ENCODE measurements at regions not wholly inside any gene's neighbourhood (a gene's known extent, or its start where the extent isn't known, plus 50 kb on each side); places are given as distances from the start of the nearest gene placed in this dataset.

DNA sequence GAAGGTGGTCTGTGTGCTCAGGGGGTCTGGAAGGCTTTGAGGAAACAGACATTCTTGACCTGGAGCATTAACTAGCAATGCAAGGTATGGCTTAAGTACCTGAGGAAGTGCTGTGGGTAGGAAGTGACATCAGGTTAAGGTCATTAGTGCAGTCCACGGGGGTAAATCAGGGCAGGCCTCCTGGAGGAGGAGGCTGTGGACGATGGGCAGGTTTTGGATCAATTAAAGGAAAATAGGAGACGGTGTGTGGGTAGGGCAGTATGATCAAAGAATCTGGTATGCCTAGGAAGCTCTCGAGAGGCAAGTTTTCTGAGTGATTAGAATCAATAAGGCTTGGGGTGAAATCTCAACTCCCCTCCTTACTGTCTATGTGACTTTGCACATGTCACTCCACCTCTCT is 295.3 kb downstream of the AACS start:
- H3K4me1 ChIP-seq (ENCODE audit: control insufficient read depth, insufficient read depth, low read length) = no peaks in the 10 kb centered on the region
- no peak overlapping the region for H3K4me3 ChIP-seq (ENCODE audit: low read length)
- no peaks in the 10 kb centered on the region for H3K27me3 ChIP-seq (ENCODE audit: control insufficient read depth, insufficient read depth, low read length)
- no peak overlapping the region for H3K27ac ChIP-seq (ENCODE audit: low read depth, low read length)
- no peak overlapping the region for H3K9ac ChIP-seq (ENCODE audit: low read length)
- no peaks in the 10 kb centered on the region for H3K36me3 ChIP-seq (ENCODE audit: control insufficient read depth, insufficient read depth, low read length)

DNA sequence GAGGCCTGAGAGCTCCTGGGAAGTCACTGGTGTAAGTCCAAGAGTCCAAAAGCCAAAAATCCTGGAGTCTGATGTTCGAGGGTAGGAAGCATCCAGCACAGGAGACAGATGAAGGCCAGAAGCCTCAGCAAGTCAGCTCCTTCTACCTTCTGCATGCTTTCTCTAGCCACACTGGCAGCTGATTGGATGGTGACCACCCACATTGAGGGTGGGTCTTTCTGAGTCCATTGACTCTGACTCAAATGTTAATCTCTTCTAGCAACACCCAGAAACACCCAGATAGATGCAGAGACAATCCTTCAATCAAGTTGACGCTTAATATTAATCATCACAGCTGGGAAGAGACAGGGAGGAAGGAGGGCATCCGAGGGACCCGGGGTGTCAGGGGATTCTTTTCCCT is 305.8 kb downstream of the AACS start:
- Histone ChIP-seq H3K9ac (ENCODE audit: low read length) (no peak overlapping the region), H3K36me3 (ENCODE audit: control insufficient read depth, insufficient read depth, low read length) (no peaks in the 10 kb centered on the region), H3K4me1 (ENCODE audit: control insufficient read depth, insufficient read depth, low read length) (no peaks in the 10 kb centered on the region), H3K27me3 (ENCODE audit: control insufficient read depth, insufficient read depth, low read length) (no peaks in the 10 kb centered on the region), H3K4me3 (ENCODE audit: low read length) (no peak overlapping the region), H3K27ac (ENCODE audit: low read depth, low read length) (no peak overlapping the region)

DNA sequence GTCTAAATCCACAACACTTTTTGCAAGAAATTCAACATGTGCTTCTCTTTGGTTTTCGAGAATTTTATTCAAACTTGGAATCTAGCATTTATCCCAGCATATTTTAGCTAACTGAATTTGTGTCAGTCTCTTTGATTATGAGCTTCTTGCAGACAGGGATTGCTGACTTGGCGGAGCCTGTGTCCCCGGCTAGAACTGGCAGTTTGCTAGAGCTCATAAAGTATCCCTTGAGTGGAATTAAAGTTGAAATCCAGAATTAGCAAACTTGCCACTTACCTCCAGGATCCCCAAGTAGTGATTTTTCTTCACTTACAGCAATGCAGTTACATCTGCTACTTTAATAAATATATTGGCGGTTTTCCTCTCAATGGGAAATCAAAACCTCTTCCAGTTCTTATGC is 306.9 kb downstream of the AACS start:
- no peak overlapping the region for H3K9ac ChIP-seq (ENCODE audit: low read length)
- no peaks in the 10 kb centered on the region for H3K36me3 ChIP-seq (ENCODE audit: control insufficient read depth, insufficient read depth, low read length)
- H3K27ac ChIP-seq (ENCODE audit: low read depth, low read length) = no peak overlapping the region
- H3K4me1 ChIP-seq (ENCODE audit: control insufficient read depth, insufficient read depth, low read length) = no peaks in the 10 kb centered on the region
- H3K4me3 ChIP-seq (ENCODE audit: low read length) = no peak overlapping the region
- no peaks in the 10 kb centered on the region for H3K27me3 ChIP-seq (ENCODE audit: control insufficient read depth, insufficient read depth, low read length)

DNA sequence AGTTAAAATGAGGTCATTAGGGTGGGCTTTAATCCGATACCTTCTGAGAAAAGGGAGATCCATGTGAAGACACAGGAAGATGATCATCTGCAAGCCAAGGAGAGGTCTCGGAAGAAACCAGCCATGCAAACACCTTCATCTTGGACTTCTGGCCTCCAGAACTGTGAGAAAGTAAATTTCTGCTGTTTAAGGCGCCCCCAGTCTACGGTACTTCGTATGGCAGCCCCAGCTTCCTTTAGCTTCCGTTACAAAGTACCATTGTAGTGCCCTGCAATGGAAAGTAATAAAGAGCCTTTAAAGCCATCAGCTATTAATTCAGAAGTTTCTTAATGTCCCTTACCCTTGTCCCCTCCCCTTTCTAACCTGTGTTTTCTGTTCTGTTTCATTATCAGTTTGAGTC is 308.1 kb downstream of the AACS start:
- no peak overlapping the region for H3K4me3 ChIP-seq (ENCODE audit: low read length)
- no peaks in the 10 kb centered on the region for H3K4me1 ChIP-seq (ENCODE audit: control insufficient read depth, insufficient read depth, low read length)
- H3K36me3 ChIP-seq (ENCODE audit: control insufficient read depth, insufficient read depth, low read length) = no peaks in the 10 kb centered on the region
- no peak overlapping the region for H3K9ac ChIP-seq (ENCODE audit: low read length)
- no peaks in the 10 kb centered on the region for H3K27me3 ChIP-seq (ENCODE audit: control insufficient read depth, insufficient read depth, low read length)
- H3K27ac ChIP-seq (ENCODE audit: low read depth, low read length) = no peak overlapping the region

DNA sequence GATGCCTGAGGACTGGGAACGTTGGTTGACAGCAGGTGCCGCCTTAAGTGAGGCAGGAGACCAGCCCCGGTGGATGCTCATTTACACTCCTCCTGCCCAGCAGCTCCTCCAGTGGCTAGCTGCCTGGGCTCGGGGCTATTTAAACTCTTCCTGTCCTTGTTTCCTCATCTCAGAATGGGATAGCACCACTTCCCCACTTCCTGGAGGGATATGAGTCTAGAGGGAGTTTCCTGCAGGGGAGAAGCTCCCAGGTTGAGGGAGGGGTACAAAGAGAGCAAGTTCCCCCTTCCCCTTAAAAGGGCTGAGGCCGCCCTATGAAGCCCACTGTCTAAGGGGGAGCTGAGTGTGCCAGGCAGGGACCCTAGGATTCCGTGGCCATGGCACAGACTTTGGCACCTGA is 311.2 kb downstream of the AACS start:
- no peaks in the 10 kb centered on the region for H3K27me3 ChIP-seq (ENCODE audit: control insufficient read depth, insufficient read depth, low read length)
- no peaks in the 10 kb centered on the region for H3K4me1 ChIP-seq (ENCODE audit: control insufficient read depth, insufficient read depth, low read length)

DNA sequence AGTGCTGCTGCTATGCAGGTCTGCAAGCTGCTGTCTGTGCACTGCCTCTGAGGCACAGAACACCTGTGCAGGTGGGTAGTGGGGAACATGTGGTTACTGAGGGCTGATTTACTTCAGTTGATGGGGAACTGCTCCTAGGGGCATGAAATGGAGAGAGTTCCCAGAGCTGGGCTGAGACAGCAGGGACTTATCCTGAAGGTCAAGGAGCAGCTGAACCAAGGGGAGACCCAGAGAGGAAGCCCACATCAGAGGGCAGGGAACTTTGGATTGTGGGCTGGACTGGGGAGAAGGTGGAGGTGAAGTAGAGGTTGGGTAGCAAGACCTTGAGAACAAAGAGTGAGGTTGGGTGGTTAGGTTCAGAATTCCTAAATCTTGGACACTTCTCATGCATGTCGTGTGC is 311.9 kb downstream of the AACS start:
- H3K4me1 ChIP-seq (ENCODE audit: control insufficient read depth, insufficient read depth, low read length) = no peaks in the 10 kb centered on the region
- no peaks in the 10 kb centered on the region for H3K36me3 ChIP-seq (ENCODE audit: control insufficient read depth, insufficient read depth, low read length)
- H3K27me3 ChIP-seq (ENCODE audit: control insufficient read depth, insufficient read depth, low read length) = no peaks in the 10 kb centered on the region
- no peak overlapping the region for H3K4me3 ChIP-seq (ENCODE audit: low read length)
- H3K9ac ChIP-seq (ENCODE audit: low read length) = no peak overlapping the region
- no peak overlapping the region for H3K27ac ChIP-seq (ENCODE audit: low read depth, low read length)

More for the DNA sequence above, 311.2 kb downstream of the AACS start:
- H3K4me3 ChIP-seq (ENCODE audit: low read length) = no peak overlapping the region
- H3K36me3 ChIP-seq (ENCODE audit: control insufficient read depth, insufficient read depth, low read length) = no peaks in the 10 kb centered on the region
- H3K27ac ChIP-seq (ENCODE audit: low read depth, low read length) = no peak overlapping the region
- H3K9ac ChIP-seq (ENCODE audit: low read length) = no peak overlapping the region

DNA sequence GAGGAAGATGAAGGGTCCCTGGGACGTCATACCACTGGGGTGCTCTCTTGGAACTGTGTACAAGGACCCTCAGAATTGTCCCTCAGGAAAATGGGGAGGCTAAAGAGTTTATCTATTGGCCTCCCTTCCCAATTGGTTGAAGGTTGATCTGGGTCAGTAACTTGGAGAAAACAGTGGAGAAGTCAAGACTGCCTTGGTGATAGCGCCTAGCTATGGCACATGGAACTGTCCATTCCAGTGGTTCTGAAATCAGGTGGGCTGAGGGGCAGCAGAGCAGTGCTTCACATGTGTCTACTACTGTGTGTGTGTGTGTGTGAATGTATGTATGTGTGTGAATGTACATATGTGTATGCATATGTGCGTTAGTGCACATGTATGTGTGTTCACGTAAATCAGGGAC is 316.1 kb downstream of the AACS start:
- Histone ChIP-seq H3K27me3 (ENCODE audit: control insufficient read depth, insufficient read depth, low read length) (no peaks in the 10 kb centered on the region), H3K9ac (ENCODE audit: low read length) (no peak overlapping the region), H3K4me3 (ENCODE audit: low read length) (no peak overlapping the region), H3K36me3 (ENCODE audit: control insufficient read depth, insufficient read depth, low read length) (no peaks in the 10 kb centered on the region), H3K27ac (ENCODE audit: low read depth, low read length) (no peak overlapping the region), H3K4me1 (ENCODE audit: control insufficient read depth, insufficient read depth, low read length) (no peaks in the 10 kb centered on the region)

DNA sequence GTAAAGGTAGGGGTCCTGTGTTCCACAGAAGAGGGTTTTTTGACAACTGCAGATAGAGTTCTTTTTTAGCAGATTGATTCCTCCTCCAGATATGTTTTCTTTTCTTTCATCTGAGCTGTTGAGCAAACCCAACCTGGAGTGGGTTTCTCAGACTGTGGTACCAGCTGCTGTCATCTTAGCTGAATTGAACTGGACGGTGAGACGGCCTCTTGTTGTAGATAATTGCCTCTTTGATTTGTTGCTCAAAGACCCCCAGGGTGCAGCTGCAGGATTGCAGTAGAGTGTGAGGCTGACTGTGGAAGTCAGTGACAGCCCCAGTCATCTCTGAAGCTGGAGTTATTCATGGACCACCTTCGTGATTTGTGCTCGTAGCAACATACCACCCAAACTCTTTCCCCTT is 317.7 kb downstream of the AACS start:
- no peaks in the 10 kb centered on the region for H3K27me3 ChIP-seq (ENCODE audit: control insufficient read depth, insufficient read depth, low read length)
- no peak overlapping the region for H3K4me3 ChIP-seq (ENCODE audit: low read length)
- H3K9ac ChIP-seq (ENCODE audit: low read length) = no peak overlapping the region
- no peaks in the 10 kb centered on the region for H3K4me1 ChIP-seq (ENCODE audit: control insufficient read depth, insufficient read depth, low read length)
- no peak overlapping the region for H3K27ac ChIP-seq (ENCODE audit: low read depth, low read length)
- H3K36me3 ChIP-seq (ENCODE audit: control insufficient read depth, insufficient read depth, low read length) = no peaks in the 10 kb centered on the region

DNA sequence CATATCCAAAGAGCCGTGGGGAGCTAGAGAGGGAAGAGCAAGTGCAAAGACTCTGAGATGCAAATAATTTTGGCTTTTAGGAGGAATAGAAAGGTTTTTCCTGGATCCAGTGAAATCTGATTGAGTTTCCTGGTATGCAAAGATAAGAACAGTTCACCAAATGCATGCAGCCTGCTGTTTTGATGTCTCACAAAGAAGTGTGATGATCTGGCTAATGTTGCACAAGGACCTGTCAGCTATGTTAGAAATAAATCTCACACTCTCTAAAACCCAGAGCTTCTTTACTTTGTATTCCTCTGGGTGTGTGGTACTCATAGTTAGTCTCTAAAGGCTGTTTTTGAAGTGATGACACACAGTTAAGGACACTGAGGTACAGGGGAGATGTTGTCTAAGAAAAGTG is 321.4 kb downstream of the AACS start:
- H3K27ac ChIP-seq (ENCODE audit: low read depth, low read length) = no peak overlapping the region
- H3K4me1 ChIP-seq (ENCODE audit: control insufficient read depth, insufficient read depth, low read length) = no peaks in the 10 kb centered on the region
- no peak overlapping the region for H3K9ac ChIP-seq (ENCODE audit: low read length)
- no peak overlapping the region for H3K4me3 ChIP-seq (ENCODE audit: low read length)
- H3K27me3 ChIP-seq (ENCODE audit: control insufficient read depth, insufficient read depth, low read length) = no peaks in the 10 kb centered on the region
- no peaks in the 10 kb centered on the region for H3K36me3 ChIP-seq (ENCODE audit: control insufficient read depth, insufficient read depth, low read length)

DNA sequence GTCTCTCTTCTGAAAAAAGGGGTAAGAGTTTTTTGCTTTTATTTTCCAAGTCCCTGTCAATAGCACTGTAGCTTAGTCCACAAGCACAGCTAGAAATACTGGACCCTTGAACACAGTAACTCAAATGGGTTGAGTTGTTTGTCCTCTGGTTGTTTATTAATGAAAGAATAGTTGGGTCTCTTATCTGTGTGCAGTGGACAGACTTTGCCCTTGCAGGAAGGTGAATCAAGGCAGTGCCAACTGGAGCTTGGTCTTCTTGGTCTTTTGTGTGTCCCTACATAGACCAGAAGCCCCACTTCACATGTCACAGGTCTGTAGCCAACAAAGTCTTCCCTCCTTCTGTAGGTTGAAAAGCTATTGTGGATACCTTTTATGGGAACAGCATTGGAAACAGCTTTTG is 322.0 kb downstream of the AACS start:
- H3K4me1 ChIP-seq (ENCODE audit: control insufficient read depth, insufficient read depth, low read length) = no peaks in the 10 kb centered on the region
- no peaks in the 10 kb centered on the region for H3K27me3 ChIP-seq (ENCODE audit: control insufficient read depth, insufficient read depth, low read length)
- no peak overlapping the region for H3K27ac ChIP-seq (ENCODE audit: low read depth, low read length)
- H3K4me3 ChIP-seq (ENCODE audit: low read length) = no peak overlapping the region
- H3K36me3 ChIP-seq (ENCODE audit: control insufficient read depth, insufficient read depth, low read length) = no peaks in the 10 kb centered on the region
- no peak overlapping the region for H3K9ac ChIP-seq (ENCODE audit: low read length)

DNA sequence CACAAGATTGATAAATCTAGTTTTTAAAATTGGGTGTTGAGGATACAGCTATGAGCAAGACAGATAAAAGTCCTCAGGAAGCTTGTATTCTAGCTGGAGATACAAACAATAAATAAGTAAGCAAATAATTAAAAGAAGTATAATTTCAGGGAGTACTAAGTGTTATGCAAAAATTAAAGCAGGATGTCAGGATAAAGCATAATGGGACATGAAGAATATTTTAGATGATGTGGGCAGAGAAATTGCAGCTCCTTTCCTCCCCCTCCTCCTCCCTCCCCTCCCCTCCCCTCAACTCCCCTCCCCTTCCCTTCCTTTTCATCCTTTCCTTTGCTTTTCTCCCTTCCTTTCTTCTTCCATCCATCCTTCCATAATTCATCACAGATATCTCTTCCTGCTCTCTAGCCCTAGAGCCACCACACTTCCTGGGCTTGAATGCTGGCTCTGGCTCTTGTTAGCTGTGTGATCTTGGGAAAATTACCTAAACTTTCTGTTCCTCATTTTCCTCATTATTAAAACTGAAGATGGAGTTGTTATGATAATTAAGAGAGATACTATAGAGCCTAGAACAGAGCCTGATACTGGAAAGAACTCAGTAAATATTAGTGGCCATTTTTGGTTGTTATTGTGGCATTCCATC is 323.9 kb downstream of the AACS start:
- H3K9ac ChIP-seq (ENCODE audit: low read length) = no peak overlapping the region
- H3K27ac ChIP-seq (ENCODE audit: low read depth, low read length) = no peak overlapping the region
- no peaks in the 10 kb centered on the region for H3K4me1 ChIP-seq (ENCODE audit: control insufficient read depth, insufficient read depth, low read length)
- H3K4me3 ChIP-seq (ENCODE audit: low read length) = no peak overlapping the region
- H3K27me3 ChIP-seq (ENCODE audit: control insufficient read depth, insufficient read depth, low read length) = no peaks in the 10 kb centered on the region
- no peaks in the 10 kb centered on the region for H3K36me3 ChIP-seq (ENCODE audit: control insufficient read depth, insufficient read depth, low read length)

DNA sequence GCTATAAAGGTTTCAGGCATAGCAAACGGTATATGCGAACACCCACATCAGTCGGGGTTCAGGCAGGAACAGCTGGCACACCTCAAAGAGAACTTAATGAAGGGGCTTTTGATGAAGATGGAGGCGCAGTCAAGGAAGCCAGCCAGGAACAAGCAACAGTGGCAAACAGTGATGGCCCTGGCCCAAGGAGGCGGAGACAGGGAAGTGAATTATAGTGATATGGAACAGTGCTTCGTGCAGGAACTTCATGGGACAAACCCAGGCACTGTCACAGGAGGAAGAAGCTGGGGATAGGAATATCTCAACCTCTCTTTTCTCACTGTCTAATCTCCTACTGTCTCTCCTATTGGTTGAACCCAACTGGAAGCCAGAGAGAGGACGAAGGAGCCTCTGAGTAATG is 328.3 kb downstream of the AACS start:
- H3K9ac ChIP-seq (ENCODE audit: low read length) = no peak overlapping the region
- no peak overlapping the region for H3K4me3 ChIP-seq (ENCODE audit: low read length)
- H3K27ac ChIP-seq (ENCODE audit: low read depth, low read length) = no peak overlapping the region
- no peaks in the 10 kb centered on the region for H3K36me3 ChIP-seq (ENCODE audit: control insufficient read depth, insufficient read depth, low read length)
- H3K4me1 ChIP-seq (ENCODE audit: control insufficient read depth, insufficient read depth, low read length) = no peaks in the 10 kb centered on the region
- H3K27me3 ChIP-seq (ENCODE audit: control insufficient read depth, insufficient read depth, low read length) = no peaks in the 10 kb centered on the region

DNA sequence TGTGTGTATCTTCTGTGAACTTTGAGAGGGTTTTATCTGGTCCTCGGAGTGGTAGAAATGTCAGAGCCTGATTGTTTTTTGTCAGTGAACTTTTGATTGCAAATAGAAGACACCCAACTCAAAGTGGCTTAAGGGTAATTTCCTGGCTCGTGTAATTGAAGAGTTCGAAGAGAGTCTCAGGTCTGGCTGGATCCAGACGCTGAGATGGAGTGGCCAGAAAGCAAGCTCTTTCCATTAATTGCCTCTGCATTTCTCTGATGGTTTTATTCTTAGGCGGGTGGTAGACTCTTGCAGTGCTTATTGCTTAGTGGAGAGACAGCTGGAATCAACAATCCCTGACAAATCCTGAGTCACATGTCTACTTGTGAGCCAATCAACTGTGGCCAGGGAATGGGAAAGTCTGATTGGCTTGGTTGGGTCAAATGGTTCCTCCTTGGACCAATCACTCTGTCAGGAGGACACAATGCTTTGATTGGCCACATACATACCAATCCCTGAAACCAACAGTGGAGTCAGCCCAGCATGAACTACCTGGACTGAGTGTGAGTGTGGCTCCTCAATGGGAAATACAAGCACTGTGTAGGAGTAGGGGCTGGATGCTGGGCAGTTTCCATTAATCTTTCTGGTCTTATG is 330.5 kb downstream of the AACS start:
- Histone ChIP-seq H3K27ac (ENCODE audit: low read depth, low read length) (no peak overlapping the region), H3K27me3 (ENCODE audit: control insufficient read depth, insufficient read depth, low read length) (no peaks in the 10 kb centered on the region)

More for the DNA sequence above, 330.5 kb downstream of the AACS start:
- H3K4me3 ChIP-seq (ENCODE audit: low read length) = no peak overlapping the region
- H3K9ac ChIP-seq (ENCODE audit: low read length) = no peak overlapping the region
- no peaks in the 10 kb centered on the region for H3K36me3 ChIP-seq (ENCODE audit: control insufficient read depth, insufficient read depth, low read length)
- no peaks in the 10 kb centered on the region for H3K4me1 ChIP-seq (ENCODE audit: control insufficient read depth, insufficient read depth, low read length)

All from rectal smooth muscle tissue (tissue), 1 donor.